GM18861 (cell line): ENCODE measurements at regions not wholly inside any gene's neighbourhood (a gene's known extent, or its start where the extent isn't known, plus 50 kb on each side); places are given as distances from the start of the nearest gene placed in this dataset.

Experiments
- ATAC-seq: cut with Tn5 transposase; IDR thresholded peaks from one replicate; pipeline ENCODE4 v1.9.1; 2021; ENCODE audit not compliant: unreplicated experiment

DNA sequence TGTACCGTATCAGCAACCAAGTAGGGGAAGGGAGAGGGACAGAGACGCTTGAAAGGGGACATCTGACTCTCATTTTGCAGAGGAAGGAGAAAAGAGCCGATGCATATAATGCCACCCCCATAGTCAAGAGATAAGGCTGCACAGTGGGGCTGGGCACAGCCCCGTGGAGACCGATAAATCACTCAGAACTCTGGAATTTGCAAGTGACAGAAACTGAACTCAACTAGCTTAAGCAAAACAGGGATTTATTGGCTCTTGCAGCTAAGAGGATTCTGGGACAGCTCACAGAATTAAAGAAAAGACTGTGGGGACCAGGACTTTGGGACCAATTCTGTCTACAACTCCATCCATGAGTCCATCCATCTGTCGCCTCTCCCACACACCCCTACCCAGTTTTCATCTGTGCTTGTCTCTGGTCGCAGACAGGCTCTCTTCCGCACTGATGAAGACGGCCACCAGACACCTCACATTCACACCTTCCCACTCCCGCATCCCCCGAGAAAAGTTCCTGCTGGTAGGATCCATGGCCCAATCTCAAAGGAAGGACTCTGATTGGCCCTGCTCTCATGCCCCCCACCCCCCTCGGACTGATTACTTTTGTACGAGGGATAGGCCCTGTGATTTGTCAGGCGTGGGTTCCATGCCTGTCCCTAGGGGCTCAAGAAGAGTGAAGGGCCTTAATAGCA is 105.9 kb upstream of the RPL38 start:
- ATAC-seq: no peak

DNA sequence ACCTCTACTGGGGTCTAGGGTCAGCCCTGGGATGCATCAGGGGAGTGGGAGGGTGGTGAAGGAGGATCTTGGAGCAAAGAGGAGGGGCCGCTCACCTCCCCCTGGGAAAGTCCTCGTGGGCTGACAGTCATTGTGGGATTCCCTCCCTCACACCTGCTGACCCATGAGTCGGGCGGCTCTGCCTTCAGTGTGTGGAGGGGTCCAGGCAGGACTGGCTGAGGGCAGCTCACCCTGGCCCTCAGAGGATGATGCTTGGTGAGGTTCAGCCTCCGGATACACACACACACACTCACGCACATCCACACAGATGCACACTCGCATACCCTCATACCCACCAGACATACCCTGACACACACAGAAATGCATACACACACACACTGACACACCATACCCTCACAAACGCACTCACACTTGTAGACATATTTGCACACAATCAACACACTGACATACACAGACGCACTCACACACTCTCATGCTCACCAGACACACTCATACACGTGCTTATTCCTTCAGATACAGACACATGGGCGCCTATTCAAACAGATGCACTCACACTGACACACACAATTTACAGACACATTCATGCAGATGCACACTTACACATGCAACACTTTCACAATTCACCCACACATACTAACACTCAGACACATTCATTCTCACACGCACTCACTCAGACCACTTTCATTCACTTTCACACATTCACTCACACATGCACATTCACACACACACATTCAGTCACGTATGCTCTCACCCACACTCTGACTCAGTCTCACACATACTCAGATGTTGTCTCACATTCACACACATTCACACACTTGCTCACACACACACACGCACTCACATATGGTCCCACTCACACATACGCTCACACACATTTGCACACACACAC is 105.1 kb upstream of the RPL38 start:
- no peak for ATAC-seq

DNA sequence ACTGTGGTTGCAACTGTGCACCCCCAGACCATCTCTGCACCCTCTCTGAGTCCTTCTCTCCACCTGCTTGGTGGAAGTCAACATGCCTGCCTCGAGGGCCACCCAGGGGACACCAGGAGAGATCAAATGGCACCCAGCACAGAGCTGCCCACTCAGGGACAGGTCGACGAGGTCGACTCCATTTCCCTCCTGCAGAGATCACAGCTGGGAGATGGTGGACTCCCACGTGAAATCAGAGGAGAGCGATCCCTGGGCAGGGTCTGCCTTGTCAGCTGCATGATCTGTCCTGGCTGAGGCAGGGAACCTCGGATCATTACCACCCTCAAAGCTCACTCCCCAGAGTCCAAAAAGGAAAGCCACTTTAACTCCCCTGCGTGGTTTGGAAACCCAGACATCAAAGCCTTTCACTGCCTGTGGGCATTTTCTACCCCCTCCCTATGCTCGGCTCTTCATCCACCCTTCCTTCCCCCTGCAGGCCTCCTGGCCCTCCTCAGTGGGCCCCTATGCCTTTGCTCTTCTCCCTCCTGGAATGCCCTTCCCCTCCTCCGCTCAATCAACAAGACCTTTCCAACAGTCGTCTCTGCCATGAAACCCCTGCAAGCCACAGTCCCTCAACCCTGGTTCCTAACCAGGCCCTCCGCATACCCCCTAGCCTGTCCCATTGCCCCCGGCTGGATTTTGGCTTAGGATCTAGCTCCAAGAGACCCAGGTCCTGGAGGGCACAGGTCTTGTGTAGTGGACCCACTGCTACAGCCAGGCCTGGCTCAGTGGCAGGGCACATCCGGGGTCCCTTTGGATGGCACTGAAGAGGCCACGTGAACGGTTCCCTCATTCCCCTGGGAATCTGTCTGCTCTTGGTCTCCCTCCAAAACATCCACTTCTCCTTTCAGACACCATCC is 103.8 kb upstream of the RPL38 start:
- no peak for ATAC-seq

DNA sequence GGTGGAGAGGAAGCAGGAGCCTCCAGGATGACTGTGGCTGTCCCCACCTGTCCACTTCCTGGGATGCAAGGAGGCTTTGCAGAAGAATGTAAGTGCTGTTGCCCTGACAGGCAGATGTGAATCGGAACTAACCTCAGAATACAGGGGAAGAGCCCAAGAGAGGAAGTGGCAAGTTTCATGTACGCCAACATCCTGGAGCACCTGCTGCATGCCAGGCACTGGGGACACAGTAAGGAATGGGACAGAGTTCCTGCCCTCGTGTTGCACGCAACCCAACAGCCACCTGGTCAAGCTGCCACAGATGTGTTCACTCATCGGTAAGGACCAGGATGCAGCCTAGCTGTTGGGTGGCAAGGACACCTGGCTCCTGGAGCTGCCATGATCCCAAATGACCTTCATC is 98.6 kb upstream of the RPL38 start:
- no peak for ATAC-seq

DNA sequence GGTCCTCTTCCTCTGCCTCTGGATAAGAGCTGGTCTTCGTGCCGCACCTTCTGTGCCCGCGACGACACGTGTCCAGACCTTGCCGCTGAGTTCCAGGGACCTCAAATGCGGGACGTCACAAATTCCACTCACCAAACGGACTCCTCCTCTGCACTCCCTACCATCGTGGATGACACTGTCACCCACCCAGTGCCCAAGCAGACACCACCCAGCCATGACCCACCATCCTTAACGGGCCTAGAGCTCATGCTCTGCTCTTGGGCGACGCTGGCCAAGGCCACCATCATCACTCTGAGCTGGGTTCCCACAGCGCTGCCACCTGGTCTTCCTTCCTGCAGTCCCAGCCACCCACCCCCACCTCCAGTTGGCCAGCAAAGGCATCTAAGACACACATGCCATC is 96.4 kb upstream of the RPL38 start:
- no peak for ATAC-seq

DNA sequence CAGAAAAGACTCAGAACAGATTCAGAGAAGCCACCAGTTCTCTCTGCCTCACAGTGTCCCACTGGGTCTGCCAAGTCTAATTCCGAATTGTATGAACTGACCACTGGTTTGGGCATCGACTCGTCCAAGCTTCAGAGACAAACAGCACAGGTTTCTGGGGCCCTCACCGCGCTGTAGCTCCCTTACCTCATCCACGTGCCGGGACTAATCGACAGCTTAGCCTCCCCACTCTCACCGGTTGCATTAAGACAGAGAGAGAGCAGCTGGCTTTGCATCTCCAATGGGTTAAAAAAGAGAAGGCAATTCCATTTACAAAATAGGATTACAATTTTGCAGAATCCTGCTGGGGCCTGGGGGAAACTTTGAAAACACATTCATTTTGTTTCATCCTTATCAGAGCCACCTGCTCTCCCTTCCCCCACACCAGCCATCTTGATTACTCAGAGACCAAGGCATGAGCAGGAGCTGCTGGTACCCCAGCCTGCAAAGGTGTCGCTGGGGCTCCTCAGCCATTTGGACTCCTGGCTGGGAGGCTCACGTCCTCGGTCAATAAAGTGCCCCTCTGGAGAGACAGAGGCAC is 95.3 kb upstream of the RPL38 start:
- no peak for ATAC-seq

DNA sequence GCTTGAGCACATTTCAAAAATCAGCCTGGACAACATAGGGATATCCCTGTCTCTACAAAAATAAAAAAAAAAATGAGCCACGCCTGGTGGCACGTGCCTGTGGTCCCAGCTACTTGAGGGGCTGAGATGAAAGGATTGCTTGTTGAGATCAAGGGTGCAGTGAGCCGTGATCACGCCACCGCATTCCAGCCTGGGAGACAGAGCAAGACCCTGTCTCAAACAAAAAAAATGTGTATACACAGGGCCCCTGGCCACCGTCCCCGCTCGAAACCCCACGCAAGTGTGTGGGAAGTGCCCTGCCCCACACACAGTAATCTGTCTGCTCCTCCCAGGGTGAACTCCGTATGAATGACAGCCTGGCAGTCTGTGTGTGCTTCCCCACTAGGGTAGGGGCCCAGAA is 93.0 kb upstream of the RPL38 start:
- ATAC-seq: no peak

DNA sequence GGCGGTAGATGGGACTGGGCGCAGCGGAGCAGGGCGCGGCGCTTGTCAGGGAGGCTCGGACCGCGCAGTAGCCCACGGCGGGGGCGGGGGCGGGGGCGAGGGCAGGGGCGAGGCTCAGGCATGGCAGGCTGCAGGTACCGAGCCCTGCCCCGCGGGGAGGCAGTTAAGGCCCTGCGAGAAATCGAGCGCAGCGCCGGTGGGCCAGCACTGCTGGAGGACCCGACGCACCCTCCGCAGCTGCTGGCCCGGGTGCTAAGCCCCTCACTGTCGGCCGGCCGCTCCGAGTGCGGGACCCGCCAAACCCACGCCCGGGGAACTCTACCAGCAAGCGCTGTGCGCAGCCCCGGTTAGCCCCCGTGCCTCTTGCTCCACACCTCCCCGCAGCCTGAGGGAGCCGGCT is 90.2 kb upstream of the RPL38 start:
- no peak for ATAC-seq

DNA sequence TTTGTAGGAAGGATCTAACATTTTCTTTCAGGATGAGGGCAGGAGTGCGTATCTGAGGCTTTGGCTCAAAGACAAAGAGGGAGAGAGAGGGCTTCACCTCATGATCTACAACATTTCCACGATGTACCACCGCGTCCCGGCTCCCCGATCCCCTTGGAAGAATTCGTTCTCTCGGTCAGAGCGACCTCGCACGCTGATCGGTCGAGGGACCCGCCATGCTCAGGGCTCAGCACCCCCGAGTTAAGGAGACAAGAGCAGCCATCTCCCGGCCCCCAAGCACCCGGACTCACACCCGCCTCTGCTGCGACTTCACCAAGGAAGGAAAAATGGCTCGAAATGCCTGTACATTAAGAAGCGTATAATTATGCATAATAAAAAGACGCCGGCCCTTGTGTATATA is 89.5 kb upstream of the RPL38 start:
- no peak for ATAC-seq

DNA sequence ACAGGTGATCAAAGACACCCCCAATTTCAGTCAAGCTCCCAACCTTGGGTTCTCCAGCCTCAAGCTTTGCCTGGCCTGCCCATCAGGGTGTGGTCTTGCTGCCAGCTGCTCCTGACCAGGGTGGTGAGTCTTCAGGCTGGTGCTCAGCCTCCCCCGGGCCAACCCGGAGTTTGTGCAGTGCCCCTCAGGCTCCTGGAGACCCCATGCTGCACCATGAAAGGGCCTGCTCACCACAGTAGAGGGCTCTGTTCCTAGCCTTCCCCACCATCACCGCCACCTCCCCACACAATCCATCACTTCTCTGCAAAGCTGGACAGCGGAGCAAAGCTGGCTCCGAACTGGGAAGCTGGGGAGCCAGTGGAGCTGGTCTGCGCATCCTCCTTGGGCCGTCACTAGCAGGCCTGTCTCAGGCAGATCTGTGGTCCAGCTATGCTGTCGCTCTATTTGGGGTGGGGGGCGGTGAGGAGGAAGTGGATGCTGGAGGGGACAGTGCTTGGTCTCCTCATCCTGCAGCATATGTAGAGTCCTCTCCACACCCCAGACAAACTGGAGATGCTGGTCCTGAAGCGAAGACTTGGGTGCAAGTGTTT is 88.5 kb upstream of the RPL38 start:
- no peak for ATAC-seq

DNA sequence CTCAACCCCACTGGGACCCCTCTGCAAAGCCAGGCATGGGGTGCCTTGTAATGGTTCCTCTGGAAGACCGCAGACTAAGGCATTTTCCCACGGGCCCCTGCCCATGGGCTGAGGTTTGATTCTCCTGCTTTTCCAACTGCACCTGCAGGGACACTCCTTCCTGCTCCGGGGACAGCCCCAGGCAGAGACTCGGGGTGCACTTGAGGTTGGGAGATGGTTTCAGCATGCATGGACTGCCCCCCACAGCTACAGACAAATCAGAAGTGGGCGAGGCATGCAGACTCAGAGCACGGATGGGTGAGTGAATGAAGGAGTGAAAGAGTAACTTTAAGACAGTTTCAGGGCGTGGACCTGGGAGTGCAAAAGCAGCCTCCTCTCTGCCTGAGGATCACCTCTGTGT is 87.9 kb upstream of the RPL38 start:
- ATAC-seq: no peak

DNA sequence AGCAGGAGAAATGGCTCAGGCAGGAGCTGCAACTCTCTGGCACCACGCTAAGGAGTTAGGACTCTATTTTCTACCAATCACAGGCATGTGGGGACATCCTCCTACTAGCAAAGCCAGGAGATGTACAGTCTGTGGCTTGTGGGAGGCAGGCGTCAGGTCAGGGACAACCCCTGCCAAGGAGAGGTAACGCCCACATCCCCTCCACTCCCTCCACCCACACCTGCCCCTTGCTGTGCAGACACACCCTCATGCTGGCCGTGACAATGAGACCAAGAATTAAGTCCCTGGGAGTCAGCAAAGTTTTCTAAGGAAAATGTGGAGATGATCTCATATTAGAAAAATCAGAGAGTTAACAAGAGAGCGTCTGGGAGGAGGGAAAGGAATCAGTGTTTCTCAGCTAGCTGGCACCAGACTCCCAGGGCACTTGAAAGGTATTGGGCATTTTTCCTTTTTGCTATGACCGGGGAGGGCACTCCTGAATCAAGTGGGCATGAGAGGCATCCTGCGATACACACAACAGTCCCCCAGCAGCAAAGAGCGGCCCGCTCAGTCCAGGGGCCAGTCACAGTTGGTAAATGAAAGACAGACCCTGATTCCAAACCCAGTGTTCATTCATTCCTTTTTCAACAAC is 87.3 kb upstream of the RPL38 start:
- ATAC-seq: no peak

DNA sequence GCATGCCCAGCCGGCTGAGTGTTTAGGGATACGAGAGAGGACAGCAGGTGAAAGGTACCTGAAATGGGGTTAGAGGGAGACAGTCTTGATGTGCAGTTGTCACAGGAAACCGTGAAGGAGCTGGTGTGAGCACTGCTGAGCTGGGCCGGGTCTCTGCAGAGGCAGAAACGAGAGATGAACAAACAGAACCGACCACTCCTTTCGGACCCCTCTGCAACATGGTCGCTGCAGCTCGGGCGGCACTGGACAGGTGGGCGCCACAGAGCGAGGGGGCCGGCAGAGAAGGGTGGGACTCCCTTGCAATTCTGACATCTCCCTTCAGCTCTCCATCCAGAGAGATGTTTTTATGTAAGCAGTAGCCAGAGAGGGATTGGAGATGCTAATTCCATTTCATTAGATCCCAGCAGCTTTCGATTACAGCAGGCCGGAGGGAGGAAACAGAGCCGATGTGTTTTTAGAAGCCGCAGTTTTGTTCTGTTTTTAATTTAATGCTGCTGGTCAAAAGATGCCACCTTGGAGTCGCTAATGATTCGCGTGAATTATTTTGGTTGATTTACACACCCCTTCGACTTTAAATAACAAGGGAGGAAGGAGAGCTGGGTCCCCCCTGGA is 86.3 kb upstream of the RPL38 start:
- no peak for ATAC-seq

DNA sequence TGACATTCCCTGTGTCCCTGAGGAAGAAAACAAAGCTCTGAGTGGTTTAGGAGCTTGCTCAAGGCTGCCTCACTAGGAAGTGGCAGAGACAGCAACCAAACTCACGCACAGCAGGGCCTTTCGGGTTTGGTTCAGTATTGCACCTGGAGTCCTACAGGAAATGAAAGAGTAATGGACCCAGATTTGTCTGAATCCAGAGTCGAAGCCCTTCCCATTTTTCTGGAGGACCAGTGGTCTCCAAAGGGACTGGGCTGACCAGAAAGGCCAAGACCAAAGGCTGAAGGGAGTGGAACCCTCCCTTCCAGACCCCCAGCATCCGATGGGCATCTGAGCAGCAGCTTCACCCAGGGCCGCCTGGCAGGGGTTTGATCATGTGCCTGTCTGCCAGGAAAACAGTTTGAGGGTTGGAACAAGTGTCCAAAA is 85.5 kb upstream of the RPL38 start:
- no peak for ATAC-seq

DNA sequence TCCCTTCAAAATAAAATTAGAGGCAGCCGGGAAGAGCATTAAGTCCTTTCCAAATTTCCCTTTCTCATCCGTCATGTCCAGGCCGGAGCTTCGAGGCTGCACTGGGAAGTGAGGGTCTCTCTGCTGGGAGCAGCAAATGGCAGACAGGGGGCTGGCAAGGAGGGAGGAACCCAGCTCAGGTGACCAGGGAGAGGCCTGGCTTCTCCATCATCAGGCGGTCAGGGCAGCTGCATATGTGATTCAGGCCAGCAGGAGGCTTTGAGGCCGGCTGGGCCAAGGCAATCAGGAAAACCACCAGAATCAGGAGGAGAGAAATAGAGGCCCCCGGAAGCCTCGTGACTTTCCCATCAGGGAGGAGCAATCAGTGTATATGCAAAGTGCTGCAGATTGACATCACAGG is 85.0 kb upstream of the RPL38 start:
- ATAC-seq: no peak

DNA sequence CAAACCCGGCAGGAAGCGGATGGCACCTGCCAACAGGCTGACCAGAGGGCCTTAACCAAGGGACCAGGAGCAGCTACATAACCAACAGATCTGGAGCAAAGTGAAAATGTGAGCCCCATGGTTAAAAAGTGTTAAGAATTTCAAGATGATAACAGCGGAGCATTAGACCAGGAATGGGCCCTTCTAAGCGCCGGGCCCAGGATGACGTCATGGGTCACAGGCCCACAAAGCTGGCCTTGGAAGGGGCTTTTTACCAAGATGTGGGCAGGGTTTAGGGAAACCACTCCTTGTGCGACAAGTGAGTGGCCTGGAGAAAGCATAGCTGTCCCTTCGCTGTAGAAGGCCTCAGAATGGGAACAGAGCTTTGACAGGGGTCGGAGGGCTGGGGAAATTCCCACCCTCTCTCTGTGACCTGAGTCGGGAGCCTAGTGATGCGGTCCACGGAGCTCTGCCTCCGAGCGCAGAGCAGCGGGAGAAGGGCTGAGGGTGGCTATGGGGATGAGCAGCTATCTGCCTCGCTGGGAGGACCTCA is 84.4 kb upstream of the RPL38 start:
- no peak for ATAC-seq

DNA sequence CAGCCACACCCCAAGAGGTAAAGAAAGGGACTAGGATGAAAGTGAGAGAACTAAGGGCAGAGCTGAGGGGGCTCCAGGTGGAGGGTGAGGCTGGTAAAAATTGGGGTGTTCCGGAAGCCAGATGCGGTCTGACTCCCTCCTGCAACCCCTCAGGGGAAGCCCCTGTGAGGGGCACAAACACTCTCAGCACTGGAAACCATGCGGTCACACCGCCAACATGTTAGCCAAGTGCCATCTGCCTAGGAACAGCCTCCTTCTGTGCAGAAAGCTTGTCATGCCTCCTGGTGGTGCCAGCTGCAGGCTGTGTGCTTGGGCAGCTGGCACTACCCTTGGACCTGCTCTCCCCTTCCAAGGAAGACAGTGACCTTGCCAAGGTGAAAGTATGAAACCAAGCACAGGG is 83.5 kb upstream of the RPL38 start:
- ATAC-seq: no peak

DNA sequence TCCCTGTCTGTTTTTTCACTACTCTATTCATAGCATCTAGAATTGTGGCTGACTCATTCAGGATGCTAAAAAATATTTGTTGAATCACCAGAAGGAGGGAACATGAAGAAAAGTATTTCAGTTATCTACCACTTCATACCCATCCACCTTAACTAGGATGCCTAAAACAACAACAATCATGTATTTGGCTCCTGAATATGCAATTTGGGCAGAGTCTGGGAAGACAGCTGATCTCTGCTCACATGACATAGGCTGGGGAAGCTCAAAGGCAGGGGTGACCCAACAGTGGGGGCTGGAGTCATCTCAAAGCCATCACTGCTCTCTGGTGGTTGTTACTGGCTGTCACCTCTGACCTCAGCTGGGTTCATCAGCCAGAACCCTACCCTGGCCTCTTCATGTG is 80.1 kb upstream of the RPL38 start:
- no peak for ATAC-seq

DNA sequence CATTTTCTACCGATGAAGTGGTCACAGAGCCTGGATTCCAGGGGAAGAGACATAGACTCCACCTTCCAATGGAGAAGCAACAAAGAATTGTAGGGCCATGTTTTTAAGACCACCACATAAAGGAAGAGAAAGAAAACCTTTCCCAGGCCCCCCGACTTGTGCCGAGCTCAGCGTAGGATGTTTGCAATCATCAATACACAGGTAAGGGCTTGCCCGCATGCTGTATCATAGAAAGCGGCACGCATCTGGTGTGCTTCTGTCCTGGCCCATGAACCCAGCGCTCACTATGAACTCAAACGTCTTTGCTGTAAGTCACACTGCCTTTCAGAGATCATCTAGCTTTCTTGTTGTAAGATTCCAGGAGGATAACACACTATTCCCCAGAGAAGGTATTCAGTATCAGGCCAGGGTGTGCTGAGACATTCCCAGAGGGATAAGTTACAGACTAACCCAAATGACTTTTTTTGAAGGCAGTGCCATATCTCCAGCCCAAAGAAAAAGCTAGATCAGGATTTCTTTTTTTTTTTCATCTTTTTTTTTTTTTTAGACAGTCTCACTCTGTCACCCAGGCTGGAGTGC is 79.5 kb upstream of the RPL38 start:
- no peak for ATAC-seq
